GM19452 (cell line): ENCODE measurements at regions not wholly inside any gene's neighbourhood (a gene's known extent, or its start where the extent isn't known, plus 50 kb on each side); places are given as distances from the start of the nearest gene placed in this dataset.

Experiments used
- ATAC-seq: cut with Tn5 transposase; IDR thresholded peaks from one replicate; pipeline ENCODE4 v1.9.1; 2021; ENCODE audit not compliant: unreplicated experiment

DNA sequence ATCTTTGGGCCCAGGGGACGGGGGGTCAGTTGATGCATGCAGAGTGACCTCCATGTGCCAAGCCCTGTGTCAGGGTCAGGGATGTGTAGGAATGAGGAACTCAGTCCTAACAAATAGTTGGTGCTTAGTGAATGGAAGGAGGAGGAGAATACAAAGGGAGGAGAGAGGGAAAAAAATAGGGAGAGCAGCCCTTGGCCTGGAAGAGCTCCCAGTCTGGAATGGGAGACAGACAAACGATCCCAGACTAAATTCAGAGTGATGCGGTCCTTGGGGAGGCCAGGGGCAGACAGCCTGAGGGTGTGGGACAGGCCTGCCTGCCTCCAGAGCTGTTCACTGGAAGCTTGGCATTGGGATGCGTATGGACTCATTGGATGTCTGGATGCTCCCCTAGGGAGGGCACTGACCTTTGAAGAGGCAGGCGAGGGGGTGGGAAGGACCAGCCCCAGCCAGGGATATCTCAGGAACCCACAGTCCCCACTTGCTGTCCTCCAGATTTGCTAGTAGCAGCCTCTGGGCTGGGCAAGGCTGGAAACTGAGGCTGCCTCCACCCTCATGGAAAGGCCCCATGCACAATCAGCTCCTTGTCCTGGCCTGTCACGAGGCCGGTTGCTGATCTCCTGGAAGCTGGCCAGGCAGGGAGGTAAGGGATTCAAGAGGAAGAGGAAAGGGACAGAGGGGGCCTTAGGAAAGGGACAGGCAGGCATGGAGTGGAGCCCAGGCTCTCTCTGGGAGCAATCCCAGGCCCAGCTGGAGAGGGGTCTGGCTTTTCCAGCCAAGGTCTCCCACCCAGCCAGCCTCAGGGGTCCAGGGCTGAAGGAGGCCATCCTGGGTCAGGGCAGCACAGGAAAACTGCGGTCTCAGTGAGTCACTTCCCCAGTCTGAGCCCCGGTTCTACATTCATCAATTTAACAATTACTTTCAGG is 69.0 kb upstream of the GGTA1 start:
- ATAC-seq: no peak

DNA sequence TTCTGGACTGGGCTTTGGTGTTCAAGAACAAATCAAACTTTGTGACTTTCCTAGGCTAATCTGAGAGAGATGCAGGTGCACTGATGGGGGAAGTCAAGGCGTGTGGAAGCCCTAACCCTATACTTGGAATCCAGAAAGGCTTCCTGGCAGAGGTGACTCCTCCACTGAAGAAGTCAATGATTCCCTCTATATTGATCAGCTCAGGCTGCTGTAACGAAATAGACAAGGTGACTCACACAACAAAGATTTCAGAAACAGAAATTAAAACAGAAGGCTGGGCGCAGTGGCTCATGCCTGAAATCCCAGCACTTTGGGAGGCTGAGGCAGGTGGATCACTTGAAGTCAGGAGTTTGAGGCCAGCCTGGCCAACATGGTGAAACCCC is 69.6 kb upstream of the GGTA1 start:
- no peak for ATAC-seq

DNA sequence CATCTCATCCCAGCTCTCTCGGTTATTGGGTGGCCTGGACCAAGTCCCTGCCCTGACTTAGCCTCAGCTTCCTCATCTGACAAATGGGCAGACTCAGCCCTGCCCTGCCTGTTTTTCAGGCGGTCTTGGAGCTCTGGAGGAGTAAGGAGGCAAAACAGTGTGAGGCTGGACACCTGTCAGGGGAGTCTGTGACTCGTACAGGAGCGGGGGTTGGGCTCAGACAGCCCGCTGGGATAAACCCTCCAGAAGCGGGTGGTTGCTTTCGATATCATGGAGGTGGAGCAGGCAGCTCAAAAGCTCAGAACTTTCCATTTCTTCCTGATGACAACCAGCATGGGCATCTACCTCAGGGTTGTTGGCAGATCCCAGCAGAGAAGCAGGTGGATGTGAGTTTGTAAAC is 72.9 kb upstream of the GGTA1 start:
- no peak for ATAC-seq

DNA sequence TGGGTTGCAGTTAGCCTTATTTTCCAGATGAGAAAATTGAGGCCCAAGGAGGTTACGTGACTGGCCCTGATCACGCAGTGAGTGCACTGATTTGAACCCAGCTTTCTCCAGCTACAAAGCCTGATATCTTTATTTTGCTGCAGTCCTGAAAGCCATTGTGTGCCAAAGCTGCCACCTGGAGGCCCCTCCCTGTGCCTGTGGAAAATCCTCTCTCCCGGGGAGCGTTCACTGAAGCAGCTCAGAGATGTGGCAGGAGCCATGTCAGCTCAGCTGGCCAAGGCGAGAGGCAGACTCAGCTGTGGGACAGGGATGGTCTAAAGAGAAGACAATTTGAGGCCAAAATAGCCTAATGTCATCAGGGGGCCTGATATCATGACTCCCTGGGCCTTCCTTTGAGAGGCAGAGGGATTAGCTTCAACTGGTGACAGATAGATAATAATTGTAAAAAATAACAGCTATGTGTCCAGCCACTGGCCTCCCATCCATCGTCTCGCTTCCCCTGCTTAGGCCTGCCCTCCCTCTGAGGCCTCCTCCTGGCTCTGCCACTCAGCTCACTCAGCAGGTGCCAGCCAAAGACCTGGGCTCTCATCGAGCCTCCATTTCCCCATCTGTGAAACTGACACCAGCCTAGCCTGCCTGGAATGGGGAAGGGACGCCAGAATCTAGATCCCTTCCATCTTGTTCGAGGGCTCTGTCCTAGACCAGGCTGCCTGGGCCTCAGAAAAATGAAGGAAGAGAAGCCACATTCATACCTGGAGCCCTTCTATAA is 74.3 kb upstream of the GGTA1 start:
- ATAC-seq: no peak

DNA sequence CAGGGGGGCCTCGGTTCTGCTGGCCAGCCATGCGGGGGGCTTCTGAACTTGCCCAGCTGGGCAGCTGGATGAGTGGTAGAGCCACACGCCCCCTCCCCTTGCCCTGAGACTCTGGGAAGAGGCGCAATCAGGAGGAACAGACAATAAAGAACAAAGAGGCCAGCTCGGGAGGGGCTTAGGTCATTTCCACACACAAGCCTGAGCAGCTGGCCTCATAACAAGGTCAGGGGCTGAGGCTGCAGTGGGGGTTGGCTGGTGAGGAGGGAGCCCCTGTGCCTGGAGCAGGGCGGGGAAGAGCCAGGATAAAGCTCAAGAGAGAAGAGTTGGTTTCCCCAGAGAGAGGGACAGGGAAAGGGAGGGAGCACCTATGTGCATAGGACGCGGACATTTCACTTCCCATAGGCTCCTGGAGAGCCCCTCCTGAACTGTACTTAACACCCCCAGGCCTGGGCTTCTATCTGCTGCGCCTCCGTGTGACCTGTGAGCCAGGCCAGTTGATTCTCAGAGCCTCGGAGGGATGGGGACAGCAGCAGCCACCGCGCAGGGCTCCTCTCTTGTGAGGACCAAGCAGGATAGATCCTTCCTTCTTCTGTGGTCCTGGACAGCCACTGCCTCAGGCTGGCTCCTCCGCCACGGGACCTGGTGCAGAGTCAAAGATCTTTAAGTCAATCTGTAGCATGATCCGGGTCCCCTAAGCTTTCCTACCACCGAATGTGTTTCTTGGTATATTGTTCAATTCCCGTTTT is 75.3 kb upstream of the GGTA1 start:
- ATAC-seq: no peak

DNA sequence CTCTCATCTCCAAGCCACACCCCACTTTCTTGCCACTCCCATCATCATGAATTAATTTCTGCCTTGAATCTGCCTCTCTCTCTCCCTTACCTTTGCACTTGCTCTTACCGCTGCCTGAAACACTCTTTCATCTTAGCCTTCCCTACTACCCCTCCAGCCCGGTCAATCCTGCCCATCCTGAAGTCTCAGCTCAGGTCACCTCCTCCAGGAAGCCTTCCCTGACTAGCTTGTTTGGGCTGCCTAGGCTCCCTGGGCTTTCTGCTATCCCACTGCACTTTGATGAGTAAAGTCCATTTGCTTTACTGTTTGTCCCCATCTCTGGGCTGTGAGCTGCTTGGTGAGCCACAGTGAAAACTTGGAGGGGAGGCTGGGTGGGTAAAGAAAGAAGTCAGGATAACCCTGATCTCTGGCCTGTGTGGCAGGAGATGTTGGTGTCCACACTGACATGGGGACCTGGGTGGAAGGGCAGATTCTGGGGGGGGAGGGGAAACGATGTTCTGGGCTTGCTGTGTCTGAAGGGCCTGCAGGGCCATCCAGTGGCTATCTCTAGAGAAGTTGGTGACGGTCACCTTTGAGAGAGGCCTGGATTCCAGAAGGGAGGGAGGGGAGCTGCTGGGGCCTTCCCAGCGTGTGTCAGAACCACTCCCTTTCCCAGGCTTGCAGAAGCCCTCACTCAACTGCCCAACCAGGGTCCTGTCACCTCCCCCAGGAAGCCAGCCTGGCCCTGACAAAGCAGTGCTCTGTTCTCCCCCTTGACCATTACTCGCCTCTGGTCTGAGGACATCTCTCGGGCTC is 75.0 kb upstream of the DAB2IP start:
- no peak for ATAC-seq

DNA sequence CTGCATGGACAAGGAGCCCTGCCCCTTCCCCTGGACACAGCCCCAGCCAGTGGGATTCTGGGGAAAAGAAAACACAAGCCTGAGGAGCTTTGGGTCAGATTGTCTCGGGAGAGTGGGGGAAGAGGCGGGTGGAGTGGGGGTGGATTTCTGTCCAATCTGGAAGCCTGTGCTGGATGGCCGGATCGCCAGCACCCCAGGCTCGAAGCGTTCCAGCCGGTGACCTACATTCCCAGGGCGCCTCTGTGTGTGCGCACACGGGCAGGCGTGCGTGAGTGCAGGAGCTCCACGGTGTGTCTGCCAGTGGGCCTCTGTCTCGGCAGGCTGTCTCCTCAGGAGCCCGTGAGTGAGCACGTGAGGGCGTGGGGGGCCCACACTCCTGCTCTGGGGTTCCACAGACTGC is 74.3 kb upstream of the DAB2IP start:
- no peak for ATAC-seq

DNA sequence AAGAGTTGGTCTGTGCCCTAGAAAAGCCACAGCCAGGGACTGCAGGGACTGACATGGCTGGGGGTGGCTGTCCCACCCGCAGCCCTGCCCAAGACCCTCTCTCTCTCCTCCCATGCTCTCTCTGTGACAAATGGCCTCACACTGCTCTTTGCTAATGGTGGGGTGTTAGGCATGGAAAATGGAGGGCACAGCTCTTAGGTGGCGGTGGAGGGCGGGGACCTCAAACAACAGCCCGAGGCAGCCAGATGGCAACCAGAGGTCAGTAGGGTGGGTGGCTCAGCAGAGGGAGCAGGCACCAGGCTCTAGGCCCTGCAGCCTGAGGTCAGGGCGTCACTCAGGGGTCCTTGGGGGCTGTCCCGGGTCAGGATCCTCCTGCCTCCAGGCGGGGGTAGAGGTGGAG is 73.9 kb upstream of the DAB2IP start:
- no peak for ATAC-seq

DNA sequence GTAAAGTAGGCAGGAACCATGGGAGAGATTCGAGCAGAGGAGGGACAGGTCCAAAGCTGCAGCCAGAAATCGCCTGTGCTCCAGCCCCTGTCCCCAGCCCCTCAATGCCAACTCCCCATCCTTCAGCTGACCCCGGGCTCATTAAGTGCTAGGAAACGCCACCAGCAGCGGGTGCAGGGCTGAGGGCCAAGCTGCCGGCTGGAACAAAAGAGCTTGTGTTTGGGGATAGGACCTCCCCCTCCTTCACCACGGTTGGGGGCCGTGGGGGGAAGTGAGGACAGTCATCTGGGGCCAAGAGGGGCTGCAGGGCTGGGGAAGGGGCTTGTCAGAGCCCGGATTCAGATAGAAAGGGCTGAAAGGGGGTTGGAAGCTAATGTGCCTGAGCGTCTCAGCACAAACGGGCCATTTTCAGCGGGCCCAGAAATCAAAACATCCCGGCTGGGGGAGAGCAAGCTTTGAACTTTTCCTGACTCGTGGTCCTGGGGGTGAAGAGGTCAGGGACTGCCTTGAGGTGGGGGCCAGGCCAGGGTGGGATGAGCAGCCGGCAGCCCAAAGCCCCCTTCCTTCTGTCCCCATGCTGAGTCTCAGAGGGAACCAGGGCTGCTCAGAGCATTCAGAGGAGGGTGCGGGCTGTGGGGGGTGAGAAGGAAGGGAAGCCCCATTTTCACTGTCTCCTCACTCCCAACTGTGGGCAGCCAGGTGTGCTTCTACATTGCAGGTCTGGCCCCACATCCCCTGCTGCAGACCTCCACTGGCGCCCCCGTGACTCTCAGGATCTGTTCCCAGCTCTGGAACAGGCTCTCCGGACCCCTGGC is 69.4 kb upstream of the DAB2IP start:
- ATAC-seq: no peak

DNA sequence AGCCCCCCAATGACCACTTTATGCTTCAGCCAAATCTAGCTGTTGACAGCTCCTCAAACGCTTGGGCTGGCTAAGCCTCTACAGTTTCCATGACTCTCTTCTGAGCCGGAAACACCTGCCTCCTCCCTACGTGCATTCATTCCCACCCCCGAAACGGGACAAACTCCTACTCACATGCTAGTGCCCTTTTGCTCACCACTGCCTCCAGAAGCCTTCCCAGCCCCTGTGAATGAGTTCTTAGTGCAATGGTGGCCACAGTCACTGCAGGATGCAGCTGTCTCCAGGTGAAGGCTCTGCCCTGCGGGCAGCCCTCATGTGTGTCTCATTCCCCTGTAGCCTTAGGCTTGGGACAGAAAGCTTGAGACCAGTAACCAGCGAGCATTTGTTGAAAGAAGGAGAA is 68.8 kb upstream of the DAB2IP start:
- no peak for ATAC-seq

DNA sequence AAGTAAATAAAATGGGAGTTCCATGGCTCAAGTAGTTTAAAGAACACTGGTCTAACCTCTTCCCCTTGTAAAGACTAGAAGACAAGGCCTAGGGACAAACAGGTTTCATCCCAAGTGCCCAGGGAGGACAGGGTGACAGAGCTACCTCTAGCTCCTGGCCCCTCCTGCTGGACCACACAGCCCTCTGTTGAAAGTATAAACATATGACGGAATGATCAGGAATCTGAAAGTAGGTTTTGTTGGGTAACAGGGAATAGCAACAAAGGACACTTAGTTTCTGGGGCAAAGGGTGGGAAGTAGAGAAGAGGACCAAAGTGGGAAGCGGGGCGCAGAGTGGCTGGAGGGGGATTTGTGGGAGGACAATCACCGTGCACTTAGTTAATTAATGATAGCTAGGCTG is 67.0 kb upstream of the DAB2IP start:
- no peak for ATAC-seq

DNA sequence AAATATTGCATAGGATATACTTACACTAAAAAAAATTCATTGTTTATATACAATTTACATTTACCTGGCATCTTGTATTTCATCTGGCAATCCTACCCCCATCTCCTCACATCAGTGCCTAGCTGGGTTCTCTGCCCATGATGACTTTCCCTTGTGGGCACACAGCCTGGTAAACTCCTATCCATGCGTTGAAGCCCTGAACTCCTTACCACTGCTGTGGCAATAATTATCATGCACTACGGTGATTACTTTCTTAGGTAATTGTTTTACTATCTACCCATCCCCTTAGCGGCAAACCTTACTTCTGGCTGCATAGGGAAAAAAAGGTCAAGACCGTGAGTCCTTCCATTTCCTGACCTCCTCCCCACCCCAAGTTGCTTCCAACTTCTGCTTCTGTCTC is 63.6 kb upstream of the DAB2IP start:
- ATAC-seq: no peak

DNA sequence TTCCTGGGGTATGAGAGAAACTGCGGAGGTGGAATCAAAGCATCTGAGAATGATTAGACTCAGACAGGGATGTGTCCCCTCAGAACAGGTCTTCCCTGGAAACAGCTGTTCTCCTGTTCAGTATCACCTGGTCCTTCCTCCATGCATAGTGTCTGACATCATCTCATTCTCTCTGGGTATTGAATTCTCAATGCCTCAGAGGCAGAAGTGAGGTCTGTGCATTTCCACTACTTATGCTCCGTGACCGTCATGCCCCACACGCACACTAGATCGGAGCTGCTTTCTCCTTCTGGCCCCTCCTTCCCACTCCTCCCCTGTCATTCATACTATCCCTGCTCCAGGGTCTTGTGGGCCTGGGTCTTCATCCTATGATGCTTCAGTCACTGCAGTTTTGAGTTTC is 61.4 kb upstream of the DAB2IP start:
- no peak for ATAC-seq

DNA sequence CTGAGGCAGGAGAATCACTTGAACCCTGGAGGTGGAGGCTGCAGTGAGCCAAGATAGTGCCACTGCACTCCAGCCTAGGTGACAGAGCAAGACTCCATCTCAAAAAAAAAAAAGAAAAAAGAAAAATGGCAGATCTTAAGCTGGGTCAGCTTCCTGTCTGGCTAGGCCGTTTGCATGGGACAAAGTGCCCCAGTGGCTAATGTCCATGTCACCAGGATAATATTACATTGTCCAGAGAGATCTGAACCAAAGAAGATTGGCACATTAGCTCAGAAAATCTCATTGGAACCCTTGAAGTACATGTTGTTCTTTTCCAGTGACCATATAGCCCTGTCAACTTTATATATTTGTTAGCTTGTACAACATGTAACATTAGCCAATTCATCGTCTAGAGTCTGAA is 59.2 kb upstream of the DAB2IP start:
- no peak for ATAC-seq

DNA sequence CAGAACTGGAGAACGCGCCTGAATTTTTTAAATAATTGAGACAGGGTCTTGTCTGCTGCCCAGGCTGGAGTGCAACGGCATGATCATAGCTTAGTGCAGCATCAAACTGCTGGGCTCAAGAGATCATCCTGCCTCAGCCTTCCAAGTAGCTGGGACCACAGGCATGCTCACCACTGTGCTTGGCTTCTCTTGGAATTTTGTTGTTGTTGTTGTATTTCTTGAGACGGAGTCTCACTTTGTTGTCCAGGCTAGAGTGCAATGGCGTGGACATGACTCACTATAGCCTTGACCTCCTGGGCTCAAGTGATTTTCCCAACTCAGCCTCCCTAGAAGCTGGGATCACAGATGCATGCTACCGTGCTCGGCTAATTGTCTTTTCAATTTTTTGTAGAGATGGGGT is 58.4 kb upstream of the DAB2IP start:
- no peak for ATAC-seq

DNA sequence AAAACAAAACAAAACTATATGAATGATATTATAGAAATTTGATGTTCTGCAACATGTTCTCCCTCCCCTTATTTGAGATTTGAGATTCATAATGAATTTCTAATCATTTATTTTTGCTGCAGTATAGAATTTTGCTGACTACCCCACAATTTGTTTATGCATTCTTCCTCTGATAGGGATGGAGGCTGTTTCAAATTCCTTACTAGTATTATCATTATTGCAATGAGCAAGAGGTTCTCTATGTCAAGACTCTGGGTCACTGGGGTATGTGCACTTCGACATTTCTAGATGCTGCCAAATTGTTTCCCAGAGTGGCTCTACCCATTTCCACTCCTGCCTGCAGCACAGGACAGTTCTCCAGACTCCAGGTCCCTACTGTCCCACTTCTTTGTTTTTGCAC is 54.9 kb upstream of the DAB2IP start:
- no peak for ATAC-seq

DNA sequence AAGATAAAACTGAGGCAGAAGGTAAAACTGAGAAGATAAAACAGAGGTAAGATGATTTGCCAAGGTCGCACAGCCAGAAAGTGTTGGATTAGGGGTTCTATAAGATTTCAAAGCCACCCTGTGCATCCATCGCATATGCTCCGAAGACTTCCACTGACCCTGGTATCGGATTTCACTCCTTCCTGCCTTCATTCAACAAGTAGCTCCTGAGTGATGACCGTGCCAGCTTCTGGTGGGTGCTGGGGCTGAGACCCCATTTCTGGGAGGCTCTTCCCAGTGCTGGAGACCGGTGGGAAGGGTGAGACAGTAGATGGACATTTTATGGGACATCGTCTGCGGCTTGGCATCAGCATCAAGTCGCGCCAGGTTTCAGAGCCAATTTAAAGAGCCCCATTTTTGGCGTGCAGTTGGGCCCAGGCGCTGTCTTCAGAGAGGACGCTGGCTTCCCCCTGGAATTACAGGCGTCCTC is 53.7 kb upstream of the DAB2IP start:
- no peak for ATAC-seq

DNA sequence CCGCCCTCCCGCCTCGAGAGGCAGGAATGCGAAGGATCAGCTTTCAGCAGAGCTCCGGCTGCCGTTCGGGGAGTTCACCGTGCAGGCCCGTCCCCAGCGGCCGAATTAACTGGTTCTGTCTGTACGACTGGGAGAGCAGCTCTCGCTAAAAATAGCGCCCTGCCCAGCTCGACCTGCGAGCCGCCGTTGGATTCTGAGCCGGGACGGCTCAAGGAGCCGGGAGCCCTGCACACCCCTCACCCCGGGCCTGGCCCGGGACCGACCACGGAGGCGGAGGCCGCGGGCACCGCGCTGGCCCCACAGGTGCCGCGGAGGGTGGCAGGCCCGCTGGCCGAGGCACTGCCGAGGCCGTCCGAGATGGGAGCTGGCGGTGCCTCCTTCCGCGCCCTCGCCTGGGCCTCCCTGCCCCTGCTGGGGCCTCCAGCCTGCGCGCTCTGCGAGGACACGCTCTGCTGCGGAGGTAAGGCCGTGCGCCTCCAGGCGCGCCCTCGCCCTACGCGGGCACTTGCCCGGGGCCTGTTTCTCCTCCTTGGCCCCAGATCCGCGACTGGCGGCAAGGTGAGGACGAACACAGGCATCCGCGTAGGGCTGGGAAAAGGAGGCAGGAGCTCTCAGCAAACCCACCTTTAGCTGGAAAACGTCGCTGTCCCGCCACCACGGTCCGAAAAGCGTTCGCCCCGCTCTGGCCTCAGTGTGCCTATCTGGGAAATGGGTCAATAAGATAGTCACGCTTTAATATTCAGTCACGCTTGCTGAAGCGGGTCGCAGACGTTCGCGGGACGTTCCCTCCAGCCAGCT is 53.1 kb upstream of the DAB2IP start:
- ATAC-seq: no peak
